IMR-90 (cell line): ENCODE measurements at regions not wholly inside any gene's neighbourhood (a gene's known extent, or its start where the extent isn't known, plus 50 kb on each side); places are given as distances from the start of the nearest gene placed in this dataset.

Experiments
- ATAC-seq: fragments of 200-7000 bp; cut with Tn5 transposase; 2 replicates; pipeline ENCODE4 v1.9.1; 2020; ENCODE audit warnings: low read depth, mild to moderate bottlenecking, moderate library complexity
- BruUV-seq: library from RNA; stranded (reverse); fragments of 400-500 nt; replicated peaks from 2 replicates; lab custom pipeline; 2021; lab: Mats Ljungman, UMichigan
- CTCF ChIA-PET: fragments of 300-600 bp; formaldehyde crosslinking; extraction: SDS; loops from one replicate; lab custom pipeline; 2021; ENCODE audit warnings: antibody characterized with exemption; lab: Yijun Ruan, JAX
- POLR2A ChIA-PET: fragments of 300-600 bp; sonication (Branson Sonifier 250); formaldehyde crosslinking; loops from one replicate; lab custom pipeline; 2022; ENCODE audit warnings: antibody characterized with exemption; ENCODE audit not compliant: unreplicated experiment; lab: Charles Lee
- DNase-seq: peaks from one replicate; pipeline ENCODE4 v3.0.0; 2013
- H2AFZ ChIP-seq: replicated peaks from 2 replicates; pipeline ENCODE3; 2013; ENCODE audit warnings: low read length, mild to moderate bottlenecking; ENCODE audit not compliant: poor library complexity
- H2AK5ac ChIP-seq: 2 replicates; pipeline ENCODE4 v1.6.1; 2013; ENCODE audit warnings: low read depth, low read length, inconsistent platforms
- H2AK9ac ChIP-seq: replicated peaks from 2 replicates; pipeline ENCODE3; 2013; ENCODE audit warnings: mild to moderate bottlenecking, low read depth, low read length, moderate library complexity; ENCODE audit not compliant: poor library complexity
- H2BK120ac ChIP-seq: 2 replicates; pipeline ENCODE4 v1.6.1; 2013; ENCODE audit warnings: low read depth, low read length, inconsistent platforms
- H2BK15ac ChIP-seq: 3 replicates; pipeline ENCODE4 v1.6.1; 2013; ENCODE audit warnings: low read depth, low read length, inconsistent platforms
- H2BK20ac ChIP-seq: 2 replicates; pipeline ENCODE4 v1.6.1; 2013; ENCODE audit warnings: low read depth, mild to moderate bottlenecking, inconsistent platforms, low read length, moderate library complexity
- H2BK5ac ChIP-seq: 2 replicates; pipeline ENCODE4 v1.6.1; 2013; ENCODE audit warnings: mild to moderate bottlenecking, low read depth, low read length, inconsistent platforms; ENCODE audit not compliant: poor library complexity, severe bottlenecking
- H3K14ac ChIP-seq: replicated peaks from 2 replicates; pipeline ENCODE4 v1.6.1; 2013; ENCODE audit warnings: low read depth, low read length, inconsistent platforms
- H3K18ac ChIP-seq: 2 replicates; pipeline ENCODE4 v1.6.1; 2013; ENCODE audit warnings: low read depth, low read length, control low read depth
- H3K23ac ChIP-seq: 2 replicates; pipeline ENCODE4 v1.6.1; 2013; ENCODE audit warnings: low read depth, low read length, inconsistent platforms
- H3K27ac ChIP-seq: 2 replicates; pipeline ENCODE4 v1.5.1; 2013; ENCODE audit warnings: mild to moderate bottlenecking, control low read depth, low read length; ENCODE audit not compliant: insufficient read depth
- H3K27me3 ChIP-seq: 2 replicates; pipeline ENCODE4 v1.6.1; 2013; ENCODE audit warnings: low read length; ENCODE audit not compliant: control insufficient read depth, insufficient read depth
- H3K36me3 ChIP-seq: 2 replicates; pipeline ENCODE4 v1.6.1; 2013; ENCODE audit warnings: low read length, mixed read lengths; ENCODE audit not compliant: control insufficient read depth, insufficient read depth
- H3K4ac ChIP-seq: 2 replicates; pipeline ENCODE4 v1.6.1; 2013; ENCODE audit warnings: low read depth, low read length, inconsistent platforms
- H3K4me1 ChIP-seq: 2 replicates; pipeline ENCODE4 v1.6.1; 2013; ENCODE audit warnings: low read length, mixed read lengths; ENCODE audit not compliant: control insufficient read depth, insufficient read depth
- H3K4me2 ChIP-seq: 2 replicates; pipeline ENCODE4 v1.6.1; 2013; ENCODE audit warnings: low read depth, mild to moderate bottlenecking, control low read depth, low read length, moderate library complexity
- H3K4me3 ChIP-seq: 2 replicates; pipeline ENCODE4 v1.5.1; 2013; ENCODE audit warnings: low read depth, mild to moderate bottlenecking, control low read depth, low read length, moderate library complexity; ENCODE audit not compliant: insufficient read depth
- H3K56ac ChIP-seq: 2 replicates; pipeline ENCODE4 v1.6.1; 2013; ENCODE audit warnings: low read length, inconsistent platforms; ENCODE audit not compliant: insufficient read depth; ENCODE audit errors: extremely low read depth
- H3K79me1 ChIP-seq, 2 experiments: 2 replicates each; pipeline ENCODE4 v1.6.1; 2013; ENCODE audit warnings: low read length in 2 of 2, inconsistent platforms in 1 of 2, low read depth in 1 of 2
- H3K9ac ChIP-seq: 2 replicates; pipeline ENCODE4 v1.6.1; 2013; ENCODE audit warnings: low read depth, low read length, control low read depth
- H3K9me1 ChIP-seq: 2 replicates; pipeline ENCODE4 v1.6.1; 2013; ENCODE audit warnings: low read length, inconsistent platforms; ENCODE audit not compliant: insufficient read depth
- H3K9me3 ChIP-seq: 2 replicates; pipeline ENCODE4 v1.6.1; 2013; ENCODE audit warnings: low read length; ENCODE audit not compliant: control insufficient read depth, insufficient read depth
- H4K20me1 ChIP-seq: 2 replicates; pipeline ENCODE4 v1.6.1; 2013; ENCODE audit warnings: low read length, inconsistent platforms; ENCODE audit not compliant: insufficient read depth
- H4K5ac ChIP-seq: 2 replicates; pipeline ENCODE4 v1.6.1; 2013; ENCODE audit warnings: mild to moderate bottlenecking, low read depth, low read length, control low read depth
- H4K8ac ChIP-seq, 2 experiments: 2 replicates each; pipeline ENCODE4 v1.6.1; 2013; ENCODE audit warnings: low read depth in 2 of 2, low read length in 2 of 2, control low read depth in 1 of 2, inconsistent platforms in 1 of 2
- H4K91ac ChIP-seq: 2 replicates; pipeline ENCODE4 v1.6.1; 2013; ENCODE audit warnings: low read depth, low read length, inconsistent platforms; ENCODE audit not compliant: insufficient read depth
- BHLHE40 ChIP-seq: fragments of 150-350 bp; IDR thresholded peaks from 2 replicates; pipeline ENCODE4 v1.6.1; 2016; ENCODE audit warnings: mild to moderate bottlenecking, low read depth, low read length
- CHD1 ChIP-seq: IDR thresholded peaks from 2 replicates; pipeline ENCODE4 v1.6.1; 2012; ENCODE audit warnings: low read depth, low read length, improper control_type of control experiment
- CTCF ChIP-seq: conservative IDR thresholded peaks from 2 replicates; pipeline ENCODE4 v1.5.1; 2012; ENCODE audit warnings: mild to moderate bottlenecking, low read depth, low read length, improper control_type of control experiment
- ELK1 ChIP-seq: fragments of 150-350 bp; IDR thresholded peaks from 2 replicates; pipeline ENCODE4 v1.6.1; 2016; ENCODE audit warnings: low read depth, mild to moderate bottlenecking, low read length, moderate library complexity, borderline replicate concordance
- FOS ChIP-seq: fragments of 150-350 bp; IDR thresholded peaks from 2 replicates; pipeline ENCODE4 v1.6.1; 2016; ENCODE audit warnings: low read depth, low read length
- MAZ ChIP-seq: IDR thresholded peaks from 2 replicates; pipeline ENCODE4 v1.6.1; 2012; ENCODE audit warnings: low read depth, mild to moderate bottlenecking, low read length, improper control_type of control experiment, moderate library complexity, borderline replicate concordance
- POLR2A ChIP-seq: IDR thresholded peaks from 2 replicates; pipeline ENCODE4 v1.6.1; 2012; ENCODE audit warnings: mild to moderate bottlenecking, low read depth, low read length
- SMC3 ChIP-seq: fragments of 150-350 bp; IDR thresholded peaks from 2 replicates; pipeline ENCODE4 v1.6.1; 2016; ENCODE audit warnings: low read depth, mild to moderate bottlenecking, antibody characterized with exemption, low read length, moderate library complexity
- WGBS, 2 experiments: methylation state at CpG; one replicate each; pipeline versions ENCODE4 v1.1.5 to v1.1.7; 2013; ENCODE audit warnings: missing lambda C conversion rate in 2 of 2; ENCODE audit not compliant: insufficient read length in 1 of 2; ENCODE audit errors: extremely low coverage in 2 of 2; 5-methylcytosine and 5-hydroxymethylcytosine counted together
- dilution Hi-C: fragments of 300-500 bp; cut with HindIII; formaldehyde crosslinking; loops from one replicate; pipeline ENCODE4 v1.14.3; 2018; ENCODE audit warnings: low sequenced_read_pairs; ENCODE audit not compliant: unreplicated experiment
- in situ Hi-C: fragments of 300-500 bp; cut with MboI; formaldehyde crosslinking; loops from 3 replicates; pipeline ENCODE4 v1.14.3; 2019; ENCODE audit warnings: low sequenced_read_pairs, inconsistent platforms, mixed read lengths
- intact Hi-C: fragments of 100-400 bp; cut with micrococcal nuclease; formaldehyde crosslinking; loops from 2 replicates; pipeline ENCODE4 v1.10.0; 2022

DNA sequence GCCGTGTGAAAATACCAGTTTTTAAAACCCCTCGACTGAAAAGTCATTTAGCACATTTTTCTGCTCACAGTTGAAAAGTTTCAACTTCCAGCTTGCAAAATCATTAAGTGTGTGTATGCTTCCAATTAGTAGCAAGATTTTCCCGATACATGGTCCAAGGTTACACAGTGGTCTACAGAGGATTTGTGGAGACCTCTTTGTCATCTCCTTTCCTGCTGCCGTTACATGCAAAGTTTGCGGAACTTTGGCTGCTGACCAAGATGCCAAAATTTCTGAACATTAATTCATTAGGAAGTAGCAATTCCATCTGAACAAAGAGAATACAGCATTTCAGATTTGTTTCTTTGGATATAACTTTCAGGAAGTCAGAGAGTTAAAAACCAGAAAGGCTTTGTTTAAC, 474.6 kb downstream of the PLCL1 start:
- BruUV-seq, result no TSS peak
- Histone ChIP-seq H3K4me3 (no peak overlapping the region), H3K23ac (no peak overlapping the region), H3K36me3 (no peaks in the 10 kb centered on the region), H4K8ac (no peak overlapping the region), H2AFZ (no peak overlapping the region), H2BK15ac (no peak overlapping the region), H3K4me2 (no peak overlapping the region), H4K5ac (no peak overlapping the region), H2BK20ac (no peak overlapping the region), H3K4ac (no peak overlapping the region), H2BK5ac (no peak overlapping the region), H2BK120ac (no peak overlapping the region), H2AK9ac (no peak overlapping the region), H3K14ac (no peak overlapping the region), H3K9me3 (no peaks in the 10 kb centered on the region), H3K9me1 (no peaks in the 10 kb centered on the region), H4K20me1 (no peaks in the 10 kb centered on the region), H3K4me1 (no peaks in the 10 kb centered on the region), H3K18ac (no peak overlapping the region), H3K27me3 (no peaks in the 10 kb centered on the region), H3K9ac (no peak overlapping the region), H4K91ac (no peak overlapping the region), H2AK5ac (no peak overlapping the region), H3K79me1 (no peaks in the 10 kb centered on the region), H3K27ac (no peak overlapping the region), H3K56ac (no peak overlapping the region)
- dilution Hi-C loops, result no loop called here
- WGBS, 2 experiments, result no CpG with 5 or more reads among the region's 5 CpGs
- intact Hi-C loops, result no loop called here
- ChIA-PET POLR2A (no interaction called here), CTCF (interaction anchor here (0.9 kb wide), 1 partner anchor 31 kb away, joined by 3 read pairs; no protein-coding TSS in a partner anchor)
- no peak for TF ChIP-seq POLR2A
- TF ChIP-seq CTCF, result no peak
- no peak for TF ChIP-seq ELK1
- TF ChIP-seq SMC3, result no peak
- TF ChIP-seq BHLHE40, result no peak
- TF ChIP-seq MAZ, result no peak
- no peak for TF ChIP-seq CHD1
- no peak for TF ChIP-seq FOS
- ATAC-seq (no peak), DNase-seq (no peak)
- in situ Hi-C loops, result no loop called here
